Globus pallidus (tissue), 1 donor: ENCODE measurements at regions not wholly inside any gene's neighbourhood (a gene's known extent, or its start where the extent isn't known, plus 50 kb on each side); places are given as distances from the start of the nearest gene placed in this dataset.

Experiments used
- DNase-seq: peaks from one replicate; pipeline ENCODE4 v3.0.0-alpha.2; 2015; ENCODE audit warnings: low spot score

- DNase-seq: no peak
These were observed 153.7 kb upstream of the ARRDC4 start for GRCh38 chr15:97806766-97807165.

GRCh38 chr15:97815835-97816234 is 144.7 kb upstream of the ARRDC4 start:
- DNase-seq: no peak

GRCh38 chr15:97817276-97817890 is 143.1 kb upstream of the ARRDC4 start:
- no peak for DNase-seq

- no peak for DNase-seq
These were observed 124.5 kb upstream of the ARRDC4 start for GRCh38 chr15:97836003-97836402.

GRCh38 chr15:97837896-97838295 is 122.6 kb upstream of the ARRDC4 start:
- no peak for DNase-seq

- no peak for DNase-seq
These were observed 121.8 kb upstream of the ARRDC4 start for GRCh38 chr15:97838606-97839210.

- DNase-seq: no peak
These were observed 120.0 kb upstream of the ARRDC4 start for GRCh38 chr15:97840501-97840900.

GRCh38 chr15:97841558-97841957 is 118.9 kb upstream of the ARRDC4 start:
- no peak for DNase-seq

GRCh38 chr15:97849183-97849582 is 111.3 kb upstream of the ARRDC4 start:
- no peak for DNase-seq

- DNase-seq: no peak
These were observed 102.2 kb upstream of the ARRDC4 start for GRCh38 chr15:97858296-97858695.

- no peak for DNase-seq
These were observed 98.8 kb upstream of the ARRDC4 start for GRCh38 chr15:97861529-97862260.

- DNase-seq: no peak
These were observed 93.5 kb upstream of the ARRDC4 start for GRCh38 chr15:97866959-97867358.

- DNase-seq: no peak
These were observed 92.6 kb upstream of the ARRDC4 start for GRCh38 chr15:97867870-97868269.

- DNase-seq: no peak
These were observed 91.5 kb upstream of the ARRDC4 start for GRCh38 chr15:97868981-97869380.

GRCh38 chr15:97870771-97871170 is 89.7 kb upstream of the ARRDC4 start:
- no peak for DNase-seq

- no peak for DNase-seq
These were observed 86.4 kb upstream of the ARRDC4 start for GRCh38 chr15:97874139-97874538.

- DNase-seq: no peak
These were observed 85.4 kb upstream of the ARRDC4 start for GRCh38 chr15:97875025-97875512.

- no peak for DNase-seq
These were observed 84.8 kb upstream of the ARRDC4 start for GRCh38 chr15:97875513-97876280.

GRCh38 chr15:97876281-97876675 is 84.2 kb upstream of the ARRDC4 start:
- no peak for DNase-seq

- DNase-seq: no peak
These were observed 79.0 kb upstream of the ARRDC4 start for GRCh38 chr15:97881346-97881965.

GRCh38 chr15:97884513-97885131 is 75.9 kb upstream of the ARRDC4 start:
- no peak for DNase-seq

GRCh38 chr15:97890307-97890706 is 70.2 kb upstream of the ARRDC4 start:
- DNase-seq: no peak
